ENCODE measurements at regions not wholly inside any gene's neighbourhood (a gene's known extent, or its start where the extent isn't known, plus 50 kb on each side); places are given as distances from the start of the nearest gene placed in this dataset.

- TF ChIP-seq CTCF (IDR thresholded peaks at IDR 0.05) (no peak), EP300 (IDR thresholded peaks at IDR 0.05) (no peak)
These were observed 73.4 kb upstream of the POMP start for GRCh38 chr13:28585561-28585960.
